Retinal pigment epithelial cell (primary cell): ENCODE measurements at regions not wholly inside any gene's neighbourhood (a gene's known extent, or its start where the extent isn't known, plus 50 kb on each side); places are given as distances from the start of the nearest gene placed in this dataset.

Source experiments
- DNase-seq: peaks from one replicate; pipeline ENCODE4 v3.0.0-alpha.2; 2010; ENCODE audit warnings: low read depth
- H3K4me3 ChIP-seq: 2 replicates; pipeline ENCODE4 v1.5.1; 2011; ENCODE audit warnings: mild to moderate bottlenecking, low read length, control low read depth, moderate library complexity
- TF ChIP-seq, protein P1 (sequence below): conservative IDR thresholded peaks from 2 replicates; pipeline ENCODE4 v1.5.1; 2011; ENCODE audit warnings: low read depth, low read length, control low read depth, inconsistent platforms

- H3K4me3 ChIP-seq: no peak overlapping the region
- no peak for DNase-seq
- TF ChIP-seq, protein P1, sequence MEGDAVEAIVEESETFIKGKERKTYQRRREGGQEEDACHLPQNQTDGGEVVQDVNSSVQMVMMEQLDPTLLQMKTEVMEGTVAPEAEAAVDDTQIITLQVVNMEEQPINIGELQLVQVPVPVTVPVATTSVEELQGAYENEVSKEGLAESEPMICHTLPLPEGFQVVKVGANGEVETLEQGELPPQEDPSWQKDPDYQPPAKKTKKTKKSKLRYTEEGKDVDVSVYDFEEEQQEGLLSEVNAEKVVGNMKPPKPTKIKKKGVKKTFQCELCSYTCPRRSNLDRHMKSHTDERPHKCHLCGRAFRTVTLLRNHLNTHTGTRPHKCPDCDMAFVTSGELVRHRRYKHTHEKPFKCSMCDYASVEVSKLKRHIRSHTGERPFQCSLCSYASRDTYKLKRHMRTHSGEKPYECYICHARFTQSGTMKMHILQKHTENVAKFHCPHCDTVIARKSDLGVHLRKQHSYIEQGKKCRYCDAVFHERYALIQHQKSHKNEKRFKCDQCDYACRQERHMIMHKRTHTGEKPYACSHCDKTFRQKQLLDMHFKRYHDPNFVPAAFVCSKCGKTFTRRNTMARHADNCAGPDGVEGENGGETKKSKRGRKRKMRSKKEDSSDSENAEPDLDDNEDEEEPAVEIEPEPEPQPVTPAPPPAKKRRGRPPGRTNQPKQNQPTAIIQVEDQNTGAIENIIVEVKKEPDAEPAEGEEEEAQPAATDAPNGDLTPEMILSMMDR: no peak
Observed at GRCh38 chr18:70503060-70503459, 214.2 kb downstream of the SOCS6 start.

DNA sequence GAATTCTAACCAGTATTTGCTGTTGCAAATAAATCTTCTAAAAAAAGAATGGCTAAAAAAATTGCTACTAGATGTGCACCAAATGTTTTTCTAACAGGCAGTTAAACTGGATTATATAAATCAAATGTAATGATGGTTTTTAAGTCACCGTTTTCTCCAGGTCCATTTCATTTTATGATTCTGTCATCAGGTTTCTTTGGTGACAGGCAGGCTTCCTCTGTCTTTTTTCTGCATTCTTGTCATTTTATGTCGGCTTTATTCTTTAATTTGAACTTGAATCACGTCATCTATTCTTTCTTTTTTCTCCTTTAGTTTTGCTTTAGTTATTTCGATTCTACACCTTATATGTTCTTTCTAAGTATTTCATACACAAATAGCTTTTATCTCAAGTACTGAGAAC is 212.5 kb downstream of the SOCS6 start:
- no peak for DNase-seq
- no peak overlapping the region for H3K4me3 ChIP-seq
- TF ChIP-seq, protein P1: no peak

DNA sequence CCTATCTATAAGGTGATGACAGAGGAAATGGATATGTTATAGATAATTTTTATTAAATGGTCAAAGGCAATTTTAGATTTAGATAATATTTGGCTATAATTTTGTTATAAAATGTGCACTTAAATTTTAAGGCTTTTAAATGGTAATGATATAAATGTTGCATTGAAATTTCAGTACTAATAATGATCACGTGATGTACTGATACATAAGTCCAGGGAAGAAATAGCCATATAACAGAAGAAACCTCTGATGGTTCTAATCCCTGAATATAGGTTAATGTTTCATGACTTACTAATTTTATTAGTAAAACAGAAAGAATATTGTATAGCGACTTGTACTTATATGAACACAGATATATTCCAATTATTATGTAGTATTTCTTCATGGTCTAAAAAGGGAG is 211.9 kb downstream of the SOCS6 start:
- DNase-seq: no peak
- no peak overlapping the region for H3K4me3 ChIP-seq
- TF ChIP-seq, protein P1: no peak

DNA sequence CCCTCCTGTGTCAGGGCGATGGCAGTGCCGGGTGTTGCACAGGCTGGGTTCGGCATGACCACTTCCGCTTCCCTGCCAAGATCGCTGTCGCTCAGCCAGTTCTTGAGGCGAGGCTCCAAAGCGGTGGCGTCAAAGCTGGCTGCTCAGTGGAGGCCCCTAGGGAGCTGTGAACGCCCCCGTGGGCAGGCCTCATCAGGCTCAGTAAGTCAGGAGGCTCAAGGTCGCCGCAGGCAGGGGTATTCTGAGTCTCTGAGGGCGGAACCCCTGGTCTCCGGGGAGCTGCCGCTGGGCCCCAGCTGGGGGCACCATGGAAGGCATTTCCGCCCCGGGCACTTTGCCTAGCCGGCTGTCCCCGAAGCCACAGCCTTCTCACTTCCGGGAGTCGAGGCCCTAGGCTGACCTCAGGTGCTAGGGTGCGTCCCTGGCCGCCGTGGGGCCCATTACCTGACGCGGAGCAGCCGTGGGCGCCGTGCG is 210.4 kb downstream of the SOCS6 start:
- no peak for DNase-seq
- TF ChIP-seq, protein P1: no peak
- H3K4me3 ChIP-seq: no peak overlapping the region

GRCh38 chr18:70496353-70497294 is 207.8 kb downstream of the SOCS6 start:
- peak; percentile 6 for DNase-seq
- no peak overlapping the region for H3K4me3 ChIP-seq
- TF ChIP-seq, protein P1: no peak

DNA sequence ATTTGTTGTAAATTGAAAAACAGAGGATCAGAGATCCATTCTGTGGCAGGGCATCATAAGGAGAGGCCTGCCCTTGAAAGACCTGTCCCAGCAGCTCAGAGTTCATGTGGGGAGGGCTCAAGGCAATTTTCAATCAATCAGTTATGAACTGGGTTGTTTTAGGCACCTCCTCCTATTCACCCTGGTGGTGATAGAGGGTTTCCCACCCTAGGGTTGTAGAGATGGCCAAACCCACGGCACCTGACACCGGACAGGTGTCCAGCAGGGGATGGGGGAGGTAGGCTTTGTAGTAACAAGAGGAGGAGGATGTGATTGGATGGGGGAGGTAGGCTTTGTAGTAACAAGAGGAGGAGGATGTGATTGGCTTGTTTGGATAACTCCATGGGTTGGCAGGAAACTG is 205.7 kb downstream of the SOCS6 start:
- TF ChIP-seq, protein P1: no peak
- H3K4me3 ChIP-seq: no peak overlapping the region
- no peak for DNase-seq

- H3K4me3 ChIP-seq: no peak overlapping the region
- DNase-seq: no peak
Observed at GRCh38 chr18:70493461-70493860, 204.6 kb downstream of the SOCS6 start.

More at GRCh38 chr18:70493461-70493860, 204.6 kb downstream of the SOCS6 start:
- TF ChIP-seq, protein P1: no peak
